SK-MEL-5 (cell line): ENCODE measurements at regions not wholly inside any gene's neighbourhood (a gene's known extent, or its start where the extent isn't known, plus 50 kb on each side); places are given as distances from the start of the nearest gene placed in this dataset.

ENCODE experiments used
- DNase-seq: peaks from one replicate; pipeline ENCODE4 v3.0.0-alpha.2; 2016; ENCODE audit warnings: low read depth, low spot score
- in situ Hi-C: cut with HindIII; loops from 2 replicates; pipeline ENCODE4 v1.10.0; 2016; ENCODE audit warnings: low sequenced_read_pairs, high pct_unique_total_duplicates, low pct_unique_long_range_greater_than_20kb

DNA sequence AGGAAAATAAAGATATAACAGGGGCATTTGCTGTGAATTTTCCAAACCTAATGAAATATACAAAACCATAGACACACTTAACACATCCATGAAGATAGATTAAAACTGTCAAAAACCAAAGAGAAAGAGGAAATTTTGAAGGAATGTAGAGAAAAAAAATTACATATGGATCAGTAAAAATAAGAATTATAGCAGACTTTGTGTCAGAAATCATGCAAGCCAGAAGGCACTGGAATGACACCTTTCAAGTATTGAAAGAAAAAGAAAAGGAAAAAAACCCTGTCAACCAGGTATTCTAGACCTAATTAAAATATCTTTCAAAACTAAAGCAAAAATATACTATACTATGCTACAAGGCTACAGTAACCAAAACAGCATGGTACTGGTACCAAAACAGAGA lies 125.8 kb upstream of the PALMD start:
- no peak for DNase-seq
- in situ Hi-C loops: no loop called here

DNA sequence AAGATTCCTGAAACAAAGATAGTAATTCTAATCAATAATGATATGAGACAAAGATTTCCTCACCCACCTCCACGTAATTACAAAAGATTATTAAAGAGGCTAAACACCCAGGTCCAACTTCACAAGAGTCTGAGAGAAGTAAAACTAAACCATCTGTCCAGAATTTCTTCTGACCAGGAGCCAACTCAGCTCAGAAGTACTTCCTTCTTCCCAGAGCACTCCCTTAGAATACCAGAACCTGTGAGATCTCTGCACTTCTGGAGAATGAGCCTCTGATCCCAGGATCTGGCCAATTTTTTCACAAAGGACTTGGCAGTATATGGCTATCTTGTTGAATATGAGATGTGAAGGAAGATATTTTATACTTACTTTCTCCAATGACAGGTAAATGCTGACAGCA lies 120.6 kb upstream of the PALMD start:
- in situ Hi-C loops: no loop called here
- no peak for DNase-seq

- in situ Hi-C loops: no loop called here
- DNase-seq: peak; percentile 53
Measured at GRCh38 chr1:99527078-99527477, 118.8 kb upstream of the PALMD start.

- in situ Hi-C loops: no loop called here
- DNase-seq: no peak
Measured at GRCh38 chr1:99527545-99527944, 118.4 kb upstream of the PALMD start.

GRCh38 chr1:99529002-99529401 lies 116.9 kb upstream of the PALMD start:
- in situ Hi-C loops: no loop called here
- DNase-seq: no peak

GRCh38 chr1:99531578-99532275 lies 114.2 kb upstream of the PALMD start:
- in situ Hi-C loops: no loop called here
- no peak for DNase-seq

DNA sequence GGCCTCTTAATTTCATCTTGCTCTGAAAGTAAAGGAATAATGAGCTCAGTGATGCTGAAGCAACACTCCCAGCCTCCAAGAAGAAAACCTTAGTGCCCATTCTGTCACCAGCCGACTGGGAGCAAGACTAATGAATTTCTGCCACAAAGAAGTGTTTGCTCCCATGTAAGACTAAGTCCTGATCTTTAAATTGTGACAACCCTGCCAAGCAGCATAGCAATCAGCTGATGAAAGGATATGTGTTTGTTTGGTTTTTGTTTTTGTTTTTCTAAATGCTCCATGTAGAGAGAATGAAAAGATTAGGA lies 113.7 kb upstream of the PALMD start:
- no peak for DNase-seq
- in situ Hi-C loops: no loop called here

DNA sequence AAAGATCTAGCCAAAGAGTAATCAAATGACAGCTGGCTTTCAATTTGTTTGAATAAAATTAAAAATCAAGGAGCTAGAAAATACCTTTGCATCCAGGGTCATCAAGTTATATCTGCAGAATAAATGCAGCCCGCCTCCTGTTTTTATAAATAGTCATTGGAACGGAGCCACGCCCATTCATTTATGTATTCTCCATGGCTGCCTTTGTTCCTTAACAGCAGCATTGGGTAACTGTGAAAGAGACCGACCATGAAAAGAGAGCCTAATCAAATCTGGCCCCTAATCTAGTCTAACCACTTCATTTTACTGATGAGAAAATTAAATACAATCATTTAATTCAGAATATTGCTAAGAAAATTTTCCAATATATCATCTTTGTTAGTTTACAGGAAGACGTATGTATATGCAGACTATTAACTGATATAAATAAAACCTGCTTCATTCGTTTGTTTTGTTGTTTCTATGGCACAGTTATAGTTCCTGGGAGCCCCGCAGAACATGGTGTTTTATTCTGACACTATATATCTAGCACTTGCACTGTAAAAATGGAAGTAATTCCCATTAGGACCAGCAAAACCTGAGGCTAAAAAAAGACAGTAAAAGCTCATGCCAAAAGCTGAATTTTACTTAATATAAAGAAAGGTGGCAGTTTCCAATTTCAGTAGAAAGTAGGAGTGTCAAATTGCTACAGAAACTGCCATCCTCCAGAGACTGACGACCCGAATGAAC lies 111.8 kb upstream of the PALMD start:
- in situ Hi-C loops: no loop called here
- DNase-seq: peak; percentile 21

GRCh38 chr1:99534638-99534930 lies 111.3 kb upstream of the PALMD start:
- in situ Hi-C loops: no loop called here
- no peak for DNase-seq

GRCh38 chr1:99535470-99536164 lies 110.3 kb upstream of the PALMD start:
- peak; percentile 4 for DNase-seq
- in situ Hi-C loops: no loop called here

- no peak for DNase-seq
- in situ Hi-C loops: no loop called here
Measured at GRCh38 chr1:99537886-99538617, 107.9 kb upstream of the PALMD start.

DNA sequence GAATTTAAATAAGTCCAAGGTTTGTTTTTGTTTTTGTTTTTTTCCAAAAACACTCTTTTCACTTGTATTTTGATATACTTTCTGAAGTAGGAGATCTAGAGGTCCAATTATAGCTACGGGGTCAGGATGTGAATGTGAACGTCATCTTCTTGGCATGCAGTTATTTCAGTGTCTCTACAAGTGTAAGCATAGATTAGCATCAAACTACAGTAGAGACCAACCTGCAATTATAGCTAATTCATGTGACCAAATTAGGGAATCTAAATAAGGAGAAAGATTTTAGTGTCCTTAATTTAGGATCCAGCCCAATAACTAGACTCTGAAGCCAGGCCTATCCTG lies 107.3 kb upstream of the PALMD start:
- no peak for DNase-seq
- in situ Hi-C loops: no loop called here

- no peak for DNase-seq
- in situ Hi-C loops: no loop called here
Measured at GRCh38 chr1:99539131-99539530, 106.8 kb upstream of the PALMD start.

DNA sequence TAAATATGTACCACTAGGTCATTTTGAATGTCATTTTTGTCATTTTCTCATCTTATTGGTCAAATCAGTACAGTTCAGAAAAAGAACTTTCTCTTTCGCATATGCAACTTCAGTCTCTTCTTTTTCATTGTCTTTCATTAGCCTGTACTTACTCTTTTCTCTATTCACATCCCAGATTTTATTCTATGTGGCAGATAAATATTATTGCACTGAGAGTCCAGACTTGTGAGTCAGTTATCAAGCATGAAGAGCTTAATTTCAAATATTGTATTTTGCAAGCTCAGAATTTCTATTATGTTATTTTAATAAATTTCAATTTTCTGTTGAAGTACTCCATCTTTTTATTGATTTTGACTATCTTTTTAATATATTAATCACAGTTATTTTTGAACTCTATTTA lies 105.2 kb upstream of the PALMD start:
- in situ Hi-C loops: no loop called here
- no peak for DNase-seq

- DNase-seq: no peak
- in situ Hi-C loops: no loop called here
Measured at GRCh38 chr1:99544328-99544727, 101.6 kb upstream of the PALMD start.

DNA sequence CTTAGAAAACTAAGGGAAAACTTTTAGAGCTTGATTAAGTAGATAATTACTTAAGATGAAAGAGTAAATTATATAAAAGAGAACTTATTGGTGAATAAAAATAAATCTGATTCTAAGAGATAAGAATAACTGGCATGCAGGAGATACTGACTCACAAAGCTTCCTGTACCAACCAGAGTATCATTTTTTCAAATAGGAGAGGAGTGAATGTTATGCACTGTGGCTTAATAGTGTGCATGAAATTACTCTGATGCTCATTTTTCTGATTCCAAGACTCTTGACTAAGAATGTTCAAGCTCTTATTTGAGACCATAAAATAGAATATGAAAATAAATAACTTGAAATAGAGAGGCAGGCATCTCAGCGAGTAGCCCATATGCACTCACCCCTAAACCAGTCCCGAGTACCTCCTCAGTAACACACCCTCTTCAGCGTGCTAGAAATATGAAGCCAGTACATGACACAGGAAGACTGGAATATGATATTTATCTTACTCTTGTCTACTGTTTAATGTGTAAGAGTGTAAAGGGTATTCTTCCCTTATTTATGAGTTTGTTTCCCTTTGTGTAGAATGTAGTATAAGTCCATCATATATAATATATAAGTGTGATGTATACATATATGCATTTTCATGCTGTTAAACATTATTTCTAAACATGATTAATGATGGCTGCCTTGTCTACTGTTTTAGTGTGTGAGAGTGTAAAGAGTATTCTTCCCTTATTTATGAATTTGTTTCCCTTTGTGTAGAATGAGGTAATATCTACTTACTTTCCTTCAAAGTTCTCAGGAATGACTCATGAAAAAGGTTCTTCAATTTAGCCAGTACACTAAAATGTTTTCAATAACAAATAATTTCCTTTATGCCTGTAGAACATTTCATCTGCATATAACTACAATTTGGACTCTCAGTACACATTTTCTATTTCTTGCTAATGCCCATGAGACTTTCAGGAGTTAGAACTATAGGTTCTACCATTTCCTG lies 99.2 kb upstream of the PALMD start:
- in situ Hi-C loops: no loop called here

GRCh38 chr1:99548943-99549605 lies 96.8 kb upstream of the PALMD start:
- in situ Hi-C loops: no loop called here
- no peak for DNase-seq

More for the DNA sequence above, 99.2 kb upstream of the PALMD start:
- no peak for DNase-seq
